ENCODE measurements at regions not wholly inside any gene's neighbourhood (a gene's known extent, or its start where the extent isn't known, plus 50 kb on each side); places are given as distances from the start of the nearest gene placed in this dataset.

DNA sequence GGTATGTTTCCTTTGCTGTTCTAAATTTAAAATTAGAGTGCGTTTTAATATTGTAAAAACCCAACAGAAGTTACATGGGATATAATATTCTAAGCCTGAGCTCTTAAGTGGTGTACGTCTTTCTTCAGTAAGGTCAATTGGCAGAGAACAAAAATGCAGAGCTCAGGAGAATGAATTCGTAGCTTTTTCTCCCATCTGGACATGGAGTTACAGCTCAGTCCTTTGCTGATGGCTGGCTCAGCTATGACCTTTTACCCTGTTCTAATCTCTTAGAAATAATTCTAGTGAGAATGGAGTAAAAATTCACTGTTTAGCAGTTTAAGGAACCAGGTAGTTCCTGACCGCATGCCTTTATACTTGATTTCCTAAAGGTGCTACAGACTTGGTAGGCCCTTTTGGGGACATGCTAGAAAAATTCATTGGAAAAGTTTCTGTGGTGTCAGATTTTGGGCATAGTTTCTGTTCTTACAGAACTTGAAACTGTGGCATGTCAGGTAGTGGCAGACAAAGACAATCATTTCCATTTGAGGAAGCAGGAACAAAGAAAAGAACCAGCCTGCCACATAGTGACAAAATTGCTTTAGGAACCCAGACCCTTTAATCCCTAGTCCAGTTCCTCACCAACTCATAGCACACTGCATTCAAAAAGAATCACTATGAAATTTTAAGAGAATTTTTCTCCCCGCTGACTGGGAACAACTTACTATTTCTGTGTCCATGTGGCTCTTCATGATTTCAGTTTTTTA, 566.8 kb upstream of the ZNF804A start:
- POLR2A ChIA-PET, result no interaction called here
- CTCF ChIA-PET, result interaction anchor here (0.8 to 1.2 kb wide), 2 partner anchors 782 to 838 kb away, joined by 3 to 4 read pairs; no protein-coding TSS in a partner anchor
- DNase-seq (ENCODE audit: unreplicated experiment), result no peak
- H3K27me3 Mint-ChIP-seq (ENCODE audit: insufficient read depth, unreplicated experiment), result no peaks in the 10 kb centered on the region
- TF ChIP-seq, protein P1, sequence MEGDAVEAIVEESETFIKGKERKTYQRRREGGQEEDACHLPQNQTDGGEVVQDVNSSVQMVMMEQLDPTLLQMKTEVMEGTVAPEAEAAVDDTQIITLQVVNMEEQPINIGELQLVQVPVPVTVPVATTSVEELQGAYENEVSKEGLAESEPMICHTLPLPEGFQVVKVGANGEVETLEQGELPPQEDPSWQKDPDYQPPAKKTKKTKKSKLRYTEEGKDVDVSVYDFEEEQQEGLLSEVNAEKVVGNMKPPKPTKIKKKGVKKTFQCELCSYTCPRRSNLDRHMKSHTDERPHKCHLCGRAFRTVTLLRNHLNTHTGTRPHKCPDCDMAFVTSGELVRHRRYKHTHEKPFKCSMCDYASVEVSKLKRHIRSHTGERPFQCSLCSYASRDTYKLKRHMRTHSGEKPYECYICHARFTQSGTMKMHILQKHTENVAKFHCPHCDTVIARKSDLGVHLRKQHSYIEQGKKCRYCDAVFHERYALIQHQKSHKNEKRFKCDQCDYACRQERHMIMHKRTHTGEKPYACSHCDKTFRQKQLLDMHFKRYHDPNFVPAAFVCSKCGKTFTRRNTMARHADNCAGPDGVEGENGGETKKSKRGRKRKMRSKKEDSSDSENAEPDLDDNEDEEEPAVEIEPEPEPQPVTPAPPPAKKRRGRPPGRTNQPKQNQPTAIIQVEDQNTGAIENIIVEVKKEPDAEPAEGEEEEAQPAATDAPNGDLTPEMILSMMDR (IDR thresholded peaks at IDR 0.05; ENCODE audit: unreplicated experiment), result no peak
- no peak overlapping the region for H3K4me3 Mint-ChIP-seq (ENCODE audit: unreplicated experiment)
- intact Hi-C loops (cut with micrococcal nuclease), result no loop called here
- no TSS peak for BruUV-seq (replicated peaks)
- H3K9me3 Mint-ChIP-seq (ENCODE audit: unreplicated experiment), result no peaks in the 10 kb centered on the region
- H3K27ac Mint-ChIP-seq (ENCODE audit: low read depth, unreplicated experiment), result no peak overlapping the region
- H3K36me3 Mint-ChIP-seq (ENCODE audit: insufficient read depth, unreplicated experiment), result peaks cover 6% of the 10 kb centered on the region
- H3K4me1 Mint-ChIP-seq (ENCODE audit: insufficient read depth, unreplicated experiment), result no peaks in the 10 kb centered on the region

DNA sequence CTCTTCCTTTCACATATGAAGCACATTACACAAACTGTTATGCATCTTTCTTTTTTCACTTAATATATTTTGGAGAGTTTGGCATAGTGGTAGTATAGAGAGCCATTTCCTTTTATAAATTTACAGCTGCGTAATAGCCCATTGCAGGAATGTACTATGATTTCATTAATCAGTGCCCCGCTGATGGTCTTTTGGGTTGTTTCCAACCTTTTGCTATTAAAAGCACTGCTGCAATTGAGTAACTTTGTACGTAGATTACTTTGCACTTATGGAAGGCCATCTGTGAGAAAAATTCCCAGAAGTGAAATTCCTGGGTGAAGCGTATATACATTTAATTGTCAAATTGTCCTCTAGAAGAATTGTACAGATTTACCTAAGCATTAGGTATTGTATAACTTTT, 565.3 kb upstream of the ZNF804A start:
- Mint-ChIP-seq H3K27me3 (ENCODE audit: insufficient read depth, unreplicated experiment) (no peaks in the 10 kb centered on the region), H3K4me1 (ENCODE audit: insufficient read depth, unreplicated experiment) (no peaks in the 10 kb centered on the region), H3K36me3 (ENCODE audit: insufficient read depth, unreplicated experiment) (peaks cover 6% of the 10 kb centered on the region), H3K27ac (ENCODE audit: low read depth, unreplicated experiment) (no peak overlapping the region), H3K9me3 (ENCODE audit: unreplicated experiment) (no peaks in the 10 kb centered on the region), H3K4me3 (ENCODE audit: unreplicated experiment) (no peak overlapping the region)
- no peak for DNase-seq (ENCODE audit: unreplicated experiment)
- ChIA-PET POLR2A (interaction anchor here (0.6 kb wide), 1 partner anchor 273 kb away, joined by 3 read pairs; no protein-coding TSS in a partner anchor), CTCF (no interaction called here)
- intact Hi-C loops (cut with micrococcal nuclease), result no loop called here
- BruUV-seq (replicated peaks), result no TSS peak
- TF ChIP-seq, protein P1 (IDR thresholded peaks at IDR 0.05; ENCODE audit: unreplicated experiment), result no peak

DNA sequence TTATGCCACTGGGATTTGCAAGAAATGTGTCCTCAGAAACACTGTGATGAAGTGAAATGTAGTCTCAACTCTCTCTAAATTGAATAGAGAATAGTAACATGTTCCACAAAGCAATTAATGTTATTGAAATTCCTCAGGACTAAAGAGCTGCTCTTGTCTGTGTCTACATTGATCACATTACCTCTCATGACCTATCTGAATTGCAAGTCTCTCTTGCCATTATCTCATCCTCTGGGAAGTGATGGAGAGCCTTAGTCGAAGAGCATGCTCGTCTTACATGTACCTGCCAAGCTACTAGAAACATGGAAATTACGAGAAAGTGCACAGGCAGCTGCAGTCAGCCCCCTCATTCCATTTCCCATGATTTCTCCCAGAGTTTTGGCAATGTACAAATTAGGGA, 561.1 kb upstream of the ZNF804A start:
- POLR2A ChIA-PET, result no interaction called here
- Mint-ChIP-seq H3K4me3 (ENCODE audit: unreplicated experiment) (no peak overlapping the region), H3K36me3 (ENCODE audit: insufficient read depth, unreplicated experiment) (no peaks in the 10 kb centered on the region), H3K27ac (ENCODE audit: low read depth, unreplicated experiment) (no peak overlapping the region), H3K9me3 (ENCODE audit: unreplicated experiment) (no peaks in the 10 kb centered on the region), H3K4me1 (ENCODE audit: insufficient read depth, unreplicated experiment) (no peaks in the 10 kb centered on the region), H3K27me3 (ENCODE audit: insufficient read depth, unreplicated experiment) (no peaks in the 10 kb centered on the region)
- intact Hi-C loops (cut with micrococcal nuclease), result no loop called here
- BruUV-seq (replicated peaks), result no TSS peak
- no peak for DNase-seq (ENCODE audit: unreplicated experiment)
- CTCF ChIA-PET, result no interaction called here
- TF ChIP-seq, protein P1 (IDR thresholded peaks at IDR 0.05; ENCODE audit: unreplicated experiment), result no peak

DNA sequence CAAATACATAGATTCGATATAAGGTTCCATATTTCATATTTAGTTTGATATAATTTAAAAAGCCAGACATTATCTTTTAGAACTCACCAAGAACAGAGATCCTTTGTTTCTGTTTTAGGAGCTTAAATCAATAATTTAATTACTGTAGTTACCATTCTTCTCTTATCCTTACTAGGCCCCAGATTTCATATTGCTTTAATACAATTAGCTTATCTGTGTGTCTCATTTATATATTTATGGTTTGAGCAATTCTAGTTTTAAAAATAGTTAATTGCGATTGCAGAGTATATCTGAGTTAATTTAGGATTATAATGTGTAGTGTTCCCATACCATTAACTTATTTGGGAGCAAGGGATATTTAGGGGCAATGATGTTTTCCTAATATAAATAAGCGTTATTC, 558.8 kb upstream of the ZNF804A start:
- no peak for DNase-seq (ENCODE audit: unreplicated experiment)
- CTCF ChIA-PET, result no interaction called here
- BruUV-seq (replicated peaks), result no TSS peak
- Mint-ChIP-seq H3K27me3 (ENCODE audit: insufficient read depth, unreplicated experiment) (no peaks in the 10 kb centered on the region), H3K9me3 (ENCODE audit: unreplicated experiment) (no peaks in the 10 kb centered on the region), H3K27ac (ENCODE audit: low read depth, unreplicated experiment) (no peak overlapping the region), H3K4me3 (ENCODE audit: unreplicated experiment) (no peak overlapping the region), H3K36me3 (ENCODE audit: insufficient read depth, unreplicated experiment) (no peaks in the 10 kb centered on the region), H3K4me1 (ENCODE audit: insufficient read depth, unreplicated experiment) (no peaks in the 10 kb centered on the region)
- TF ChIP-seq, protein P1 (IDR thresholded peaks at IDR 0.05; ENCODE audit: unreplicated experiment), result no peak
- intact Hi-C loops (cut with micrococcal nuclease), result no loop called here
- POLR2A ChIA-PET, result no interaction called here

Measured in MCF 10A (cell line).